Activated CD8-positive, alpha-beta memory T cell treated with anti-CD3 and anti-CD28 coated beads for 36 hours (primary cell): ENCODE measurements at regions not wholly inside any gene's neighbourhood (a gene's known extent, or its start where the extent isn't known, plus 50 kb on each side); places are given as distances from the start of the nearest gene placed in this dataset.
"Not testable (repeated sequence)": the region's sequence is repeated elsewhere in the genome, so short reads cannot be mapped to it uniquely, and the experiment has no call there.

Source experiments
- CTCF ChIA-PET: fragments of 350-600 bp; sonication (Branson Sonifier 250); formaldehyde crosslinking; loops from one replicate; lab custom pipeline; 2021; ENCODE audit warnings: antibody characterized with exemption; lab: Charles Lee
- POLR2A ChIA-PET: fragments of 350-600 bp; sonication (Branson Sonifier 250); formaldehyde crosslinking; loops from one replicate; lab custom pipeline; 2021; ENCODE audit warnings: antibody characterized with exemption; lab: Charles Lee

DNA sequence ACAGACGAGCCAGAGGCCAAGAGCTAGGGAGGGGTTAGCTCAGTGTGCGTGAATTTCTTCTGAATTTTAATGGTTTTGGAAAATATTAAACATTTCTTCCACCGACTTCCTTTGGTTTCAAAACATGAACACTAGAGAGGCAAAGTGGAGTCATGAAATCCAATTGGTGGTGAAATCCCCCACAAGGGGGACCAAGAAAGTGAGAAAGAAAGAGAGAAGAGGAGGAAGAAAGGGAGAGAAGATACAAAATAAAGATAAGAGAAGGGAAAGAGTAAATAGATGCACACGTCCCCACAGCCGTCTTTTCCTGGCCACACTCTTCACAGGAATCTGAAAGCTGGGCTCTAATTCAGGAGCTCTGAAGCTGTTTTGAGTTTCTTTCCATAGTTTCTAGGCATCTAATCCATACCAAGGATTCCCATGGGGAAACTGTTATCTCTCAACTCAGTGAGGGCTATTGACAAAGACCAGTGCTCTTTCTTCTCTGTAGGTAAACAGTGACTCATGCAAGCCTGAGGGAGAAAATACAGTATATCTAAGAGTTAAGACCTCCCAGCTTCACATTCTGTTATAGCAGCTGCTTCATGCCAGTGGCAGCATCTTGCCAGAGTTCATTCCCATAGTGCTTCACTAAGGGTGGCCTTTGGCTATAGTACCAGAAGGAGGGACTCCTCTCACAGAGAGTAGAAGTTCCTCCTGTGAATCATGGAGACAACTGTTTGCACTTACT lies 115.8 kb upstream of the LIFR start:
- CTCF ChIA-PET: no interaction called here

DNA sequence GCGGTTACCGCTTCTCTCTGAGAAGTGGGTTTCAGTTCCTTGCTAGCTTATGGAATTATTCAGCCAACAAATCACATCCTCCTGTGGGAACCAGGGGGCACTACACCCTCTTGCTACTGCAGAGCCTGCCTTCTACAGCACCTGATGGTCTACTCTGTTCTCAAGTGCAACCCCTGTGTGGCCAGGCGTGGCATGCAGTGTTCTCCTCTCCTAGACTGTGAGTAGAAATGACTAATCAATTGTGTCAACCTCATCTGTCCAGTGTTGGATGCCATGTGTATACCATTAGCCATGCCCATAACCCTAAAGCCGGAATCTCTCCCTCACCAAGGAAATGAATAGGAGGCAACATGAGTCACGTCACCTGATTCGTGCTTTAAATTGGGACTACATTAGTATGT lies 117.2 kb upstream of the LIFR start:
- POLR2A ChIA-PET: no interaction called here
- CTCF ChIA-PET: no interaction called here

More for the DNA sequence above, 115.8 kb upstream of the LIFR start:
- POLR2A ChIA-PET: no interaction called here

GRCh38 chr5:38675443-38675842 lies 119.0 kb upstream of the LIFR start:
- ChIA-PET CTCF (no interaction called here), POLR2A (no interaction called here)

GRCh38 chr5:38677636-38678035 lies 121.2 kb upstream of the LIFR start:
- ChIA-PET POLR2A (no interaction called here), CTCF (no interaction called here)

DNA sequence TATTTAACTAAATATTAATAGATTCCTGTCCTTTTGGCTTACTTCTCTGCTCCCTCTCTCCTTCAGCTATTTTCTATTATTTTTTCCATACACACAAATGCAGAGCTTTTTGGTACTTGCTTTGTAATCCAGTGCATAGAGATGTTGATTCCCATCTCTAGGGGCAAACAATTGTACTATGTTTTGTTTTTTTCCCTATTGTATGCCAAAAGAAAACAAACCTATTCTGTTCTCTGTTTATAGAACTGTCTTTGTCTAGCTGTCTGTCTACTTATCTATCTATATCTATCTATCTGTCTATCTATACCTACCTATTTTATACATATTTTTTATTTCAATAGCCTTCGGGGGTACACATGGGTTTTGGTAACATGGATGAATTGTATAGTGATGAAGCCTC lies 121.6 kb upstream of the LIFR start:
- ChIA-PET CTCF (no interaction called here), POLR2A (no interaction called here)

DNA sequence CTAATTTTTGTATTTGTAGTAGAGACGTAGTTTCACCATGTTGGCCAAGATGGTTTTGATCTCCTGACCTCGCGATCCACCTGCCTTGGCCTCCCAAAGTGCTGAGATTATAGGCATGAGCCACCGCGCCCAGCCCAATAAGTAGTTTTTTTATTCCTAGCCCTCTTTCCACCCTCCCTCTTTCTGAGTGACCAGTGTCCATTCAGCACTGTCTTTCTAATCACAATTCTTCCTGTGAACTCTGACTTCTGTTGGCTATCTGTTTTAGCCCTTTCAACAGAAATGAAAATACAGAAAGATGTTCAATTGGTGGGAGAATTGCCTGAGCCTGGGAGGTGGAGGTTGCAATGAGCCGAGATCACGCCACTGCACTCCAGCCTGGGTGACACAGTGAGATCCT lies 122.3 kb upstream of the LIFR start:
- POLR2A ChIA-PET, CTCF ChIA-PET: not testable (repeated sequence)

GRCh38 chr5:38680094-38680825 lies 123.8 kb upstream of the LIFR start:
- POLR2A ChIA-PET: no interaction called here
- CTCF ChIA-PET: no interaction called here

GRCh38 chr5:38681029-38681706 lies 124.7 kb upstream of the LIFR start:
- ChIA-PET POLR2A (no interaction called here), CTCF (no interaction called here)

DNA sequence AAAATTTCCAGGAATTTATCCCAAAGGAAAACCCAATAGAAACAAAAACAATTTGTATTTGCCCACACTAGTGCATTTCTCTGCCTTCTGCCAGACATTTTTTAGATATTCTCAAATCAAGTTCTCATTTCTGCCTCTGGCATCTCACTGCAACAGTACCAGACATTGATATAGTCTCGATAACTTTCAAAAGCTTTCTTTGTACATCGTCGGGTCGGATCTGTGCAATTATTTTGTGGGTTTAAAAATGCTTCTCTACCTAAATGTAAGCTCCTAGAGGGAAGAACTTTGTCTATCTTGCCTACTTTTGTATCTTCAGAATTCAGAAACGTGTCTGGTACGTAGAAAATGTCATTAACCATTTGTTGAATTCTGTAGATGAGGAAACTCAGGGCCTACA lies 125.5 kb upstream of the LIFR start:
- POLR2A ChIA-PET: no interaction called here
- CTCF ChIA-PET: no interaction called here

- POLR2A ChIA-PET: no interaction called here
- CTCF ChIA-PET: no interaction called here
Observed at GRCh38 chr5:38686658-38687057, 130.2 kb upstream of the LIFR start.

DNA sequence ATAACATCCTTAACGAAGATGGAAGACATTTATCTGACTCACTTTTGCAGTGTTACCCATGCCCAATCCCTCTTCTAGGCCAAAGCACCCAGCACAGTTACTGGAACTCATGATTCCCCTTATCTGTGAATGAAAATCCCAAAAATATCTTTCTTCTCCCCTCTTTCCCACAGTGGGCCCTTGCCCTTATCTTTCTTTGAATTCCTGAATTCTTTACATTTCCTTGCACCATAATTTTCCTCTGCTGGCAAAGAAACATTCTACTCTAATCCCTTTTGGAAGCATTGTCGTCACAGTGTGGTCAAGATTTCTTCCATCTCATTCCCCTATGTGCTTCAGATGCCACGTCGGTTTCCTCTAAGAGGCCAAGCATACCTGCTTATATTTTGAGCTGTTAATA lies 135.9 kb upstream of the LIFR start:
- POLR2A ChIA-PET: no interaction called here
- CTCF ChIA-PET: no interaction called here

DNA sequence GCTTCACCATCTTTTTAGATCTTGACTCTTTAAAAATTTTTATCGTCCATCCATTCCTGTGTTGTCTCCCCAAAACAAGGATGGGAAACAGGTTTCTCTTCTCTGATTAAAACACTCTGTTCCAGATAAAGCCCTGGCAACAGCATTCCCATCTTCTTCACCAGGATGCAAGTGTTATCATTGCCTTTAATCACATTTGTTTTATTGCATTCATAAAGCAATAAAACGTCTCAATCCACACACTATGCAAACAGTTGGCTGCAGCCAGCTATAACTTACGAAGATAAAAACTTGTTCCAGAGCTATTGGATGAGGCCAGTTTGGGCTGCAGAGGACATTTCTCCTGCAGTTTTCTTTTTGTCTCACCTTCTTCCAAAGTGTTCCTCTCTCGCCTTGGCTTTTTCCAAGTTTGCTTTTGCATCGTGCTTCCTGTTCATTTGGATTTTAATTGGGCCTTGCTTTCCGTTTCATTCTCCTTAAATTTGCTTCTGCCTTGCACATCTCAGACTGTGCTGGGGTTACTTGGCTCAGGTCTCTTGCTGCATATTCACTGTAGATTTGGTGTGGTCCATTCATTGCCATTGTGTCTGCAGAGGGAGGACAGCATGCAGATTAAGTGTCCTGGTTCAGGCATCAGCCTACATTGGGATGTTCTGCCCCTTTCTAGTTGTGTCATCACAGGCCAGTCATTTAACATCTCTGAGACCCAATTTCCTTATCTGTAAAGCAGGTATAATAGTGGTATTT lies 136.5 kb upstream of the LIFR start:
- ChIA-PET CTCF (no interaction called here), POLR2A (no interaction called here)

DNA sequence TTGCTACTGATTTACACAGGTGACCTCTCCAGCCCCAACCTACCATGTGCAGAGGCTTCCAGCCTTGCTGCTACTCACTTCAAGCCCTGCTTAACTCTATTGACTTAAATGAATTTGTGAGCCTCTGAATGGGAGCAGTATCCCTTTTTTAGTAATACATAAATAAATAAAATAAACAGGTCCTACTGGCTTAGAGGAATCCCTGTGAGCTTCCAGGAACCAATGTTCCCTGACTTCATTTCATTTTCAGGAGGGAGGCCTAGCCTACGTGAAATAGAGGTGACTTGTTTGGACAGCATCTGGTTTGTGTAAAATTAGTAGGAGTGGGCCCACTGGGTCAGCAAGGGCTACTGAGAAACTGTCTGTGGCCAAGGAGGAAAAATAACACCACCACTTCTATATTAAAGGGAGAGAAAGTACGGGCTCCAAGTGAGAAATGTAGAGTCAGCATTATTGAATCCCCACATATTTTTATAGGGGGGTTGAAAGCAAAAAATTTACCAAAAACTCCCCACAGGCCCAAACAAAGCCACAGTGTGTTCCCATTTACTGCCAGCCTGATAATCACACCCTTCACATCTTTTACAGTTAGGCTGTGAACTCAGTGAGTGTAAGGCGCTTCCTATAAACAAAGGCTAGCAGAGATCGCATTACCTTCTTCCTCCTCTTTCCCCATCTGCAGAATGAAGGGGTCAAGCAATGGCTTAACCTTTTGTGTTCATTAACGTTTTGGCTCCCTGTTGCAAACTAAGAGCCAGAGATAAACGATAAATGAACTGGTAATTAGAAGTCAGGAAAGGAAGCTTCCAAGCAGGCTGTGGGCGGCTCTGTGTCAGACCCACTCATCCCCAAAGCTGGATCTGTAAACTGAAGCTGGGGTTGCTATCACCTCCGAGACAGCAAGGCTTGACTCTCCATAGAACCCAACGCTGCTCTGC lies 138.8 kb upstream of the LIFR start:
- ChIA-PET POLR2A (no interaction called here), CTCF (no interaction called here)

DNA sequence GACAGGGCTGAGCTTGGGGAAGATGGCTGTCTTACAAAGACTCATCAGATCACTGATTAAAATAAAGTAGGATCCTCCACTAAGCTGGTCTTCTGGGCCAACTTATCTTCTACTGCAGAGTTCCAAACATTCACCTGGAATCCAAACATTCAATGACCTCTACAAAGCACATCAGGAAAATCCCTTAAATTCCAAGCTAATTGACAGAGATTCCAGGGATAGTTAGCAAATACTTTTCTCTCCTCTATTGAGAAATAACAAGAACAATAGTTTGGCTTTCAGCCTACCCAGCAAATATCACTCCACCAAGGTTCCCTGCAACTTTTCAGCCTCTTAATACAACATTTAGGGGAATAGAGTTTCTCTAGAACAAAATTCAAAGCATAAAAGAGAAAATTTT lies 140.6 kb upstream of the LIFR start:
- POLR2A ChIA-PET: no interaction called here
- CTCF ChIA-PET: no interaction called here

DNA sequence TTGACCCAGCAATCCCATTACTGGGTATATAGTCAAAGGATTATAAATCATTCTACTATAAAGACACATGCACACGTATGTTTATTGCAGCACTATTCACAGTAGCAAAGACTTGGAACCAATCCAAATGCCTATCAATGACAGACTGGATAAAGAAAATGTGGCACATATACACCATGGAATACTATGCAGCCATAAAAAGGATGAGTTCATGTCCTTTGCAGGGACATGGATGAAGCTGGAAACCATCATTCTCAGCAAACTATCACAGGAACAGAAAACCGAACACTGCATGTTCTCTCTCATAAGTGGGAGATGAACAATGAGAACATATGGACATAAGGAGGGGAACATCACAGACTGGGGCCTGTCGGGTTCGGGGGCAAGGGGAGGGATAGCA lies 140.3 kb upstream of the OSMR start:
- CTCF ChIA-PET, POLR2A ChIA-PET: not testable (repeated sequence)

- ChIA-PET POLR2A (no interaction called here), CTCF (no interaction called here)
Observed at GRCh38 chr5:38706376-38706775, 139.4 kb upstream of the OSMR start.

DNA sequence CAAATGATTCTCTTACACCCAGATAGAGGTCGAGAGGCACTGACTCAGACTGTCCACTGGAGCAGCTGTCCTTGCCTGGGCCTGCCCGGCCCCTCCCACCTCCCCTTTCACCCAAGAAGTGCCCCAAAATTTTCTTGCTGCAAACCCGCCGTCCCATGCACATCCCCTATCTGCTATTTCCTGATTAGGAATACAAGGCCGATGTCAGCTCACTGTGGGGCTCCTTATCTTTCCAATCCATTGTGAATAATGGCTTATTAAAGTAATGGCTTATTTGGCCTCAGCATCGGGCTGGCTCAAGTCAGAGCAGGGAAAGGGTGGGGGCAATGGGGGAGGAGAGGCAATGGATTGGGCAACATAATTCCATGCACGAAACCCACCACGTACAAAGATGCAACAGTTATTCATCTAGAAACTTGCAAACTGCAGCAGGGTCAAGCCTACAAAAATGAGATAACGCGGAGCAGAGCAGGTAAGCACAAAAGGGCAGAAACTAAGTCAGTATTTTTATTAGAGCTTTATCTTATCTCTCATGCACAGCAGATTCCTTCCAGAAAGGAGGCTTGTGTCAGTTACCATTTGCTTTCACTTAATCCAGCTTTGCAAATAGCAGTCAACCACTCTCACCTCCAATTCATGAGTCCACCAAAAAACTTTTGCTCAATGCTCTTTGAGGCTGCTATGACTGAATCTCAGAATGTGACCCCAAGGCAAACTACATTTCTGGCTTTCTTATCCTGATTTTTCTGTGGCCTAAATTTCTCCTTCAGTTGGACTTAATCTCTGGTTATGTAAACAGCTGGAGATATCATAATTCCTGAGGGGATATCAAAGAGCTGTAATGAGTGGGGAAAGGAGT lies 138.2 kb upstream of the OSMR start:
- ChIA-PET POLR2A (no interaction called here), CTCF (no interaction called here)

DNA sequence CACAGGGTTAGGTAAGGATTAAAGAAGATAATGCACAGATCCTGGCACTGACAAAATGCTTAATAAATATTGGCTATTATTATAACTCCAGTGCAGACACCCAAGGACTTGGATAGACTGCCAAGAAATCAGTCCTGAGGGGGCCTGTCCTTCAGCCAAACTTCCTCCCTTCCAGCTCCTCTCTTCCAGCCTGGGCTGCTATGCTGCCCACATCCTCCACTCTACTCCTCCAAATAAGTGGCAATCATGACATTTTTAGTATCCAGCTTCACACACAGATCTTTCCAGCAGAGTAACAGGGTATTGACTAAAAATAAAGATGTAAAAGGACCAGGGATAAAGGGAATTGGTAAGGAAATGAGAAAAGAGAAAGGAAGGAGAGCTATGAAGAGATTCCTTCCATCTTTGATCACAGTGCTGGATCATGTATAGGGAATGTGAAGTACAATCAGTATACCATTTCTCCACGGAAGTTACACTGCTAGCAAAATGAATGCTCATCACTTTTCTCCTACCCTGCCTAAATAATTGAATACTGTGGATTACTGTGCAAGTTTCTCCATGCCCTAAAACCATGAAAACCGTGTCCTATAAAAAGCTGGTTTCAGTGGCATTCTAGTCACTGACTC lies 136.0 kb upstream of the OSMR start:
- POLR2A ChIA-PET: no interaction called here
- CTCF ChIA-PET: no interaction called here
